Right lobe of liver (tissue), 6 donors: ENCODE measurements at regions not wholly inside any gene's neighbourhood (a gene's known extent, or its start where the extent isn't known, plus 50 kb on each side); places are given as distances from the start of the nearest gene placed in this dataset.

Source experiments
- ATAC-seq, 4 donors: fragments of 200-7000 bp; cut with Tn5 transposase; one replicate each; pipeline ENCODE4 v1.9.1; 2020; ENCODE audit warnings: mild to moderate bottlenecking in 4 of 4, moderate library complexity in 4 of 4
- DNase-seq, 3 donors: peaks; one replicate each; pipeline ENCODE4 v3.0.0-alpha.2; 2020
- H3K27ac ChIP-seq, 3 donors: fragments of 200-600 bp; one replicate each; pipeline ENCODE4 v1.8.0; 2022
- H3K27me3 ChIP-seq, 2 donors: fragments of 200-600 bp; one replicate each; pipeline ENCODE4 v1.8.0; 2022
- H3K36me3 ChIP-seq, 4 donors: fragments of 200-600 bp; sonication (generic) in 1 of 4; one replicate each; pipeline versions ENCODE4 v1.5.1 to v1.8.0; 2017 to 2022; ENCODE audit warnings: control low read depth in 1 of 4
- H3K4me1 ChIP-seq, 4 donors: fragments of 200-600 bp; sonication (generic) in 1 of 4; one replicate each; pipeline versions ENCODE4 v1.5.1 to v1.8.0; 2017 to 2022; ENCODE audit warnings: control low read depth in 1 of 4
- H3K4me3 ChIP-seq, 3 donors: fragments of 200-600 bp; one replicate each; pipeline ENCODE4 v1.8.0; 2022
- H3K9me3 ChIP-seq, 4 donors: fragments of 200-600 bp; sonication (generic) in 1 of 4; one replicate each; pipeline versions ENCODE4 v1.5.1 to v1.8.0; 2017 to 2022; ENCODE audit warnings: control low read depth in 1 of 4
- POLR2A ChIP-seq: fragments of 450-650 bp; IDR thresholded peaks from one replicate; pipeline ENCODE4 v1.6.1; 2017; ENCODE audit warnings: antibody characterized with exemption, mild to moderate bottlenecking
- WGBS: methylation state at CpG from one replicate; pipeline ENCODE4 v1.1.6; 2018; ENCODE audit warnings: low coverage, low lambda C conversion rate; ENCODE audit not compliant: insufficient coverage; ENCODE audit errors: missing lambda C conversion rate; 5-methylcytosine and 5-hydroxymethylcytosine counted together
- intact Hi-C, 2 donors: fragments of 100-400 bp; cut with DNase I; formaldehyde crosslinking; loops; one replicate each; pipeline versions ENCODE4 v1.11.2 to v1.14.1; 2022
- small RNA-seq, 2 experiments: library from RNA; depleted of rRNA; stranded (forward); fragments of <200 nt; gene quantifications; one replicate each; pipeline ENCODE3, GENCODE V24; 2016
- TF ChIP-seq, protein P1 (sequence below), 4 donors: fragments of 200-600 bp in 3 of 4; fragments of 450-650 bp in 1 of 4; IDR thresholded peaks; one replicate each; pipeline versions ENCODE4 v1.5.1 to v1.8.0; 2016 to 2022; ENCODE audit warnings: antibody characterized with exemption in 4 of 4, mild to moderate bottlenecking in 2 of 4
- donor health status: DM: no; HTN: yes; CAD: no.
- donor health status: DM: no; HTN: no; CAD: no.
- donor health status: DM: no; HTN: no; CAD: no.
- donor health status: DM: no; HTN: yes; CAD: no.
- donor health status: DM: no; HTN: yes; CAD: no.

DNA sequence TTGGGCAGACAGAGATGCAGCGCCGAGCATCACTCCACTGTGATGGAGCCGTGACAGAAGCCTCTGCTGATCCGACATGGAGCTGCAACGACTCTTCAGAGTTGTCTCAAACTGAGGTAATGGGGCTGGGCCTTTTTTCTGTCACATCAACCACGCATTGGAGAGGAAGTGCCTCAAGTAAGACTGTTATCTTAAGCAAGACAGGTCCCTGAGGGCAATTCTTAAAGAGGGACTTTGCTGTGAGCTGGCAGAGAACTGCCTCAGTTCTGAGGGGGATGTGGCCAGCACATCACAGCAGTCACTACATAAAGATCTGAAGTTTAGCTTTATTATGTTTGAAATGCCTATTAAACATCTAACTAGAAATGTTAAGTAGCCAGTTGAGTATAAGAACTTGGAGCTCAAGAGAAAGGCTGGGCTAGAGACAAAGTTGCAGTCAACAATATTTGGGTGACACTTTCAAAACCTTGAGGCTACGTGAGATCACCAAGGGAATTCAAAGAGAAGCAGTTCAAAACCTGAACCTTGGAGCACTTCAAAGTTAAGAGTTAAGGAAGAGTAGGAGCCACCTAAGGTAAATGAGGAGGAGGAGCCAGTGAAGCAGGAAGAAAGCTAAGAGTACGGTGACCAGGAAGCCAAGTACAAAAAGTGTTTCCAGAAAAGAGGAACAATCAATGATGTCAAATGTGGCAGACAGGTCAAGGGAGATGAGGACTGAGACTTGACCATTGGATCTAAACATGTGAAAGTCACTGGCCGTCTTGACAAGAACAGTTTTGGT, 54.2 kb upstream of the BCL9 start:
- DNase-seq, result no peak
- no peak overlapping the region for H3K27ac ChIP-seq
- intact Hi-C loops, result no loop called here
- H3K4me1 ChIP-seq, result peaks cover 0 to 3% (median 0%) of the 10 kb centered on the region in 4 donors
- no peaks in the 10 kb centered on the region for H3K27me3 ChIP-seq
- H3K9me3 ChIP-seq, result no peaks in the 10 kb centered on the region
- TF ChIP-seq, protein P1, sequence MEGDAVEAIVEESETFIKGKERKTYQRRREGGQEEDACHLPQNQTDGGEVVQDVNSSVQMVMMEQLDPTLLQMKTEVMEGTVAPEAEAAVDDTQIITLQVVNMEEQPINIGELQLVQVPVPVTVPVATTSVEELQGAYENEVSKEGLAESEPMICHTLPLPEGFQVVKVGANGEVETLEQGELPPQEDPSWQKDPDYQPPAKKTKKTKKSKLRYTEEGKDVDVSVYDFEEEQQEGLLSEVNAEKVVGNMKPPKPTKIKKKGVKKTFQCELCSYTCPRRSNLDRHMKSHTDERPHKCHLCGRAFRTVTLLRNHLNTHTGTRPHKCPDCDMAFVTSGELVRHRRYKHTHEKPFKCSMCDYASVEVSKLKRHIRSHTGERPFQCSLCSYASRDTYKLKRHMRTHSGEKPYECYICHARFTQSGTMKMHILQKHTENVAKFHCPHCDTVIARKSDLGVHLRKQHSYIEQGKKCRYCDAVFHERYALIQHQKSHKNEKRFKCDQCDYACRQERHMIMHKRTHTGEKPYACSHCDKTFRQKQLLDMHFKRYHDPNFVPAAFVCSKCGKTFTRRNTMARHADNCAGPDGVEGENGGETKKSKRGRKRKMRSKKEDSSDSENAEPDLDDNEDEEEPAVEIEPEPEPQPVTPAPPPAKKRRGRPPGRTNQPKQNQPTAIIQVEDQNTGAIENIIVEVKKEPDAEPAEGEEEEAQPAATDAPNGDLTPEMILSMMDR (IDR thresholded peaks at IDR 0.05), result no peak
- TF ChIP-seq POLR2A, result no peak
- no peaks in the 10 kb centered on the region for H3K36me3 ChIP-seq
- ATAC-seq, result no peak
- no peak overlapping the region for H3K4me3 ChIP-seq
- WGBS, result 64% methylated on average over 8 of the region's 9 CpGs

DNA sequence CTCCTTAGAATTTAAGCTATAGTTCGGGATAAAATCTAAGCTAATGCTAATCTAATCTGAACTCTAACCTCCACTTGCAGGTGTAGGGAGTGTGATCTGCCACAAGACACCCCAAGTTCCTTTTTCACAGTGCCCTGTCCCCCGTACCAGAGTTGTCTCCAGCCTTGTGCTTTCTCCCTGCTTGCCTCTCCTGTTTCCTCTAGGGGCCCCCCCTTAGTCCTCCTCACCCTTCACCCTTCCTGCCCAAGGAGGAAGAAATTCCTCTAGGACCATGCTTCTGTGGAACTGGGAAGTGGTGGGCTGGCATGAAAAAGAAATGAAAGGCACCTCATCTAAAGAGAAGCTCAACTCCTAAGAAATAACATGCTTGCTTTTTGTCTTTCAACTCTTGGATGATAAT, 50.2 kb upstream of the BCL9 start:
- no peaks in the 10 kb centered on the region for H3K9me3 ChIP-seq

More for the DNA sequence above, 50.2 kb upstream of the BCL9 start:
- whole genome bisulfite sequencing, result 78% methylated on average over 2 of the region's 2 CpGs
- intact Hi-C loops, result no loop called here
- ATAC-seq (no peak), DNase-seq (no peak)
- Histone ChIP-seq H3K36me3 (no peaks in the 10 kb centered on the region), H3K4me1 (peaks cover 0 to 4% (median 0%) of the 10 kb centered on the region in 4 donors), H3K27ac (no peak overlapping the region), H3K27me3 (no peaks in the 10 kb centered on the region), H3K4me3 (no peak overlapping the region)
- TF ChIP-seq, protein P1 (IDR thresholded peaks at IDR 0.05), result no peak
- no peak for TF ChIP-seq POLR2A

Small RNA genes lying in the stretch of these regions (small RNA-seq; reads per million reads assigned to genes)
- gene RF00019, result 0 reads per million in 2 experiments
